GM13976 (cell line): ENCODE measurements at regions not wholly inside any gene's neighbourhood (a gene's known extent, or its start where the extent isn't known, plus 50 kb on each side); places are given as distances from the start of the nearest gene placed in this dataset.

Experiments
- DNase-seq: peaks from one replicate; pipeline ENCODE4 v3.0.0; 2012; ENCODE audit warnings: low spot score
- CTCF ChIP-seq: IDR thresholded peaks from 2 replicates; pipeline ENCODE4 v1.5.1; 2012; ENCODE audit warnings: borderline replicate concordance, mild to moderate bottlenecking; ENCODE audit not compliant: insufficient read depth; ENCODE audit errors: extremely low read depth, missing control alignments, control extremely low read depth
- in situ Hi-C: fragments of 300-500 bp; cut with MboI; formaldehyde crosslinking; loops from one replicate; pipeline ENCODE4 v1.12.0; 2022; ENCODE audit warnings: low sequenced_read_pairs, mixed read lengths, inconsistent platforms; ENCODE audit not compliant: unreplicated experiment

DNA sequence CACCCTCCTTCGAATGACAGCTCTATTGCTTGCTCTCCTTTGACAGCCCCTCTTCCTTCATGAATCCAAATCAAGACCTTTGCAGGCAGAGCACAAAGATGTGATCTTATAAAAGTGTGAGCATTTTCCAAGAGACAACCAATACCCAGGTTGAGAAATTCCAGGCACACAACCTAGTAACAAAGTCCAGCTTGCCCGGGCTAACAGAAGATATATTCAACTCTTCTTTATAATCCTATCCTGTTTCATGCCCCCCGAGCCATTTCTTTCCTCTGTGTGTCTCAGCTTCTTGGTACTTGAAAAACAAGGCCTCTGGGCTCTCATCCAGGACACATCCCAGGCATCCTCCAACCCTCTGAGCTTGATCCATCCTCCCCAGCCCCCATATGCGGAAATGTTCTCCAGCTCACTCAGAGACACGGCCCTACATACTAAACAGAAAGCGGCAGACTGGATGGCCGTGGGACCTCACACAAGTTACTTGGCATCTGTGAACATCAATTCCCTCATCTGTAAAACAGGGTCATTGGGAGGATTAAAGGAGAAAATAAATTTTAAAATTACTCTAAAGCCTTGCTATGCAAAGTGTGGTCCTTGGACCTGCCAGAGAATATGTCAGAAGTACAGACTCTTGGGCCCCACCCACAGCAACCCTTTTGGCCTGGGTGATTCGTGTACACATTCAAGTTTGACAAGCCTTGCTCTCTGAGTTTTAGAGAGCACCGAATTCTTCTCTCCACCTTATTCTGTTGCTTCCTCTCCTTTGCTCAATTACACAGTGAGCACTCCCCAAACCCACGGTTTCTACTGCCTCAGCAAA, 627.0 kb downstream of the BCOR start:
- no peak for DNase-seq
- in situ Hi-C loops = no loop called here

DNA sequence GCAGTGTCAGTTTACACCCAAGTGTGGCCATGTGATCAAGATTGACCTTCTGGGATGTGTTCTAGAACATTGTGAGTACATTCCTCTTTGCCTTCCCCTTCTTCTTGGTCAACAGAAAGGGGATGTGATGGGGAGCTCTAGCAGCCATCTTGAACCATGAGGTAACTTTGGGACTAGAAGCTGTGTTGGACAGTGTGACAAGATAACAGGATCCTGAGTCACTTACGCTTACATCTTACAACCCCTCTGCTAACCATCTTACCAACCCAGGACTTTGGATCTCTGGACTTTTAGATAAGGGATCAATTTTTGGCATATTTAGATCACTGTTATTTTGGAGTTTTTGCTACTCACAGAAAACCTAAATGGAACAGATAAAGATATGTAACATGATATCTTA, 625.6 kb downstream of the BCOR start:
- in situ Hi-C loops = no loop called here

More for the DNA sequence above, 627.0 kb downstream of the BCOR start:
- no peak for TF ChIP-seq CTCF

GRCh38 chrX:39473812-39474211, 623.9 kb downstream of the BCOR start:
- in situ Hi-C loops = no loop called here
- DNase-seq = no peak
- TF ChIP-seq CTCF = no peak

More for the DNA sequence above, 625.6 kb downstream of the BCOR start:
- no peak for TF ChIP-seq CTCF
- DNase-seq = no peak

DNA sequence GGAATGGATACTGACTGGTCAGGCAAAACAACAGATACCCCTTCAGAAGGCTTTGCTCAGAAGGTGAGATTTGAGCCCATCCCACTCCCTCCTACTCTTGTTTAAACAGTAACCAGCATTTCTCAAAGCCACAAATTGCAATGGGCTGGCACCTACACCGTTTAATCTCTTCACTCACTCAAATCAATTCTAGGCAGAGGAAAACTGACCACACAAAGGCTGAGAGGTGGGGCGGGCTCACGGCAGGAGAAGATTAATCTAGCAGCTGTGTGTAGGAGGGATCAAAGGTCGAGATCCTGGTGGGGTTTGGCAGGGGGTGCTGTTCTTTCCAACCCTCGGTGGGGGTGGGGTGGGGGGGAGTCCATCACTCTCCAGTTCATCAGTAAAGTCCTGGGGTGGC, 622.4 kb downstream of the BCOR start:
- in situ Hi-C loops = no loop called here
- no peak for TF ChIP-seq CTCF
- DNase-seq = no peak

DNA sequence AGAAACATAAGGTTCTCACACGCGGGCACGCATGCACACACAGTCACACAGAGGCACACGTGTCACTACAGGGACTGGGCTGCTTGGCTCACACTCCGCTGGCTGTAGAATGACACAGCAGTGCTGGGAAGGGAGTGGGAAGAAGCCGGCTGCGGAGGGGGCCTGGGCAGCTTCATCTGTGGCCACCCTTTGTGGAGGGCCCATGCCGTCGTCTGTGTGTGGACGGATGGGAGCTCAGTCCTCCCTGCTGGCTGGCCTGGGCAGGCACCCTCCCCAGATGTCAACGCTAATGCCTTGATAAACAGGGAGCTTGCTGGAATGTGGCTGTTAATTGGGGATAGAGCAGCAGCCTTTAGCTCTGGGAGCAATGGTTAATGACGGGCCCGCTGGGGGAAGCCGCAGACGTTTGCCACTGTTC, 621.1 kb downstream of the BCOR start:
- TF ChIP-seq CTCF = no peak
- no peak for DNase-seq
- in situ Hi-C loops = no loop called here

DNA sequence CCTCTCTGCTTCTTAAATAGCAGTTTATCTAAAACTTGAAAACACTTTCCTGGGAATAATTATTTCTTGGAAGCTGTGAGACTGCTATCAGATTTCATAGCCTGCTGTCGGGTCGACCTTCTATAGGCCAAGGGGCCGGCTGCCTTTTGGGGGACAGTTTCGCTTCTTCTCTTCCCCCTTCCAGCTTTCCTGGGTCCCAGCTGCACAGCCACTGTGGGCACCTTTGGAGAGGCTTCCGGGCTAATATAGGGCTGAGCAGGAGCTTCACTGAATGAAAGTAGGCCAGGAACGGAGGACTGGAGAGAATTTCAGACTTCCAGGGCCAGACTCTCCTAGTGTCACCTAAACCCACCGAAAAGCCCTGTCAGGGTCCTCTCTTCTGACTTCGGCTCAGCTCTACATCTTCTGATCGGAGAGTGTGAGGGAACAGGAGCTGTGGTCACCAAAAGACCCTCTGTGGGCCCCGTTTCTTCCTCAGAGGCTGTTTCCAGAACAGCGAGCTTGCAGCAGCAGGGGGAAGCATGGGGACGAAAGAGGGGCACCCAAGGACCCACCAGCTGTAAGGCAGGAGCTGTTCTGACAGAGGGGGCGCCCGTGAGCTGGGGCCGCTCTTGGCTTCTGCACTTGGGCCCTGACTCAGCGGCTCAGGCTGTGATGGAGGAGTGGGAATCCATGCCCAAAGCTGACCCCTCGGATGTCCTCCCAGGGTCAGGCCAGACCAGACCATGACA, 620.6 kb downstream of the BCOR start:
- in situ Hi-C loops = no loop called here
- peak; percentile 36 for TF ChIP-seq CTCF
- peak; percentile 30 for DNase-seq
